AG20443 (cell line): ENCODE measurements at regions not wholly inside any gene's neighbourhood (a gene's known extent, or its start where the extent isn't known, plus 50 kb on each side); places are given as distances from the start of the nearest gene placed in this dataset.
A peak's percentile ranks its signal among the peaks of the same experiment; 100 is the strongest.

Experiments used
- DNase-seq: peaks from one replicate; pipeline ENCODE4 v3.0.0; 2012; ENCODE audit warnings: low spot score, mixed read lengths

DNA sequence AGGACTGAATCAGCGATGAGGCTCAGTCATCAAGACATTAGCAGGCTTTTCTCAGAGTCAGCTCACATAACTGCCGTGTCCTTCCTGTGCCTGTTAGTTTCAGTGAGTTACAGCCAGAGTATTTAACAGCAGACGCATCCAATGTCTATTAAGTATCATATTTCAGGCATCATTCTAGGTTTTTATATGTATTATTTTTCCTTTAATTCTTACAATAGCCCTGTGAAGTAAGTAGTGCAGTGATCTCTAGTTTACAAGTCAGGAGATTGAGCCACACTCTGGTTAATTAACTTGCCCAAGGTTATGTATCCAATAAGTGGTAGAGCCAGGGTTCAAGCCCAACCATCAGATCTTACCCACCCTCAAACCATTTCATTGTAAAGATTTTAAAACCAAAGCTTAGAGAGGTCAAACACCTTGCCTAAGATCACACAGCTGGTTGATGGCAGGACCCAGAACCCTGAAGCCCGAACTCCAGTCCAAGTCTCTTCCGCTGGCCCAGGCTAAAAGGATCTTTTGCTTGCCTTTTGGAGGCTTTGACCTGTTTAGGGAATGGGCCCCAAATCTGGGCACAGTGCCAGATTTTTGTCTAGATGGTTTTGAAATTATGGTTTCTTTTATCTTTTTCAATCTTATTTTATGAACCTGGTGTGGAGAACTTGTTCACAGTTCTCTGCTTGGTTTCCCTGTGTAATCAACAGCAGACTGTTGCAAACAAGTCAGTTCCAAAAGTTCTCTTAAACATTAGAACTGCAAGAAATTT is 261.2 kb upstream of the CLINT1 start:
- peak; percentile 33 for DNase-seq

DNA sequence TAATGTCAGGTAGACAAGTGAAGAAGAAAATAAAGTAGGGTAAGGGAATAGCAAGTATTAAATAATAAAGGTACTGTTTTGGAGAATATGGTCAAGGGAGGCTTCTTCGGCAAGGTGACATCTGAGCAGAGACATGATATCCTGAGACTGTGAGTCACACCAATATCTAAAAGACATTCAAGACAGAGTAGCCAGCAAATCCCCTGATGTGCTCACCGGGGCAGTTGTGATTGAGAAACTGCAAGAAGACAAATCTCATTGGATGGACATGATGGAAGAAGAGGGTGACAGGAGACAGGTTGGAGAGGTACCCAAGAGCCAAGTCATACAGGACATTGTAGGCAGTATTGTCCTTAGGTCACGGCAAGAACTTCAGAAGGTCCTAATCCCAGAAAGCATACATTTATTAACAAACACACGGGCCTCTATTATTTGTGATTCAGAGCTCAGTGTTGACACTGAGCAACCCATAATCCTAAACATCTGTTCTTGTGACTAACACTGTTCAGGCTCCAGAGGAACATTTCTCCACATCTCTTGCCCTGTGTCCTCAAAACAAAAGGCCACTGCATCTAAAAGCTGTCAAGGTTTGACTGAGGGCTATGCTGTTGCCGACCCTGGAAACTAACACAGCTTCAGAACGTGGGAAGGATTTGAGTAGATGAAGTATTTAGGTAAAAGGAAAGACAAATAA is 258.7 kb upstream of the CLINT1 start:
- DNase-seq: peak; percentile 56

DNA sequence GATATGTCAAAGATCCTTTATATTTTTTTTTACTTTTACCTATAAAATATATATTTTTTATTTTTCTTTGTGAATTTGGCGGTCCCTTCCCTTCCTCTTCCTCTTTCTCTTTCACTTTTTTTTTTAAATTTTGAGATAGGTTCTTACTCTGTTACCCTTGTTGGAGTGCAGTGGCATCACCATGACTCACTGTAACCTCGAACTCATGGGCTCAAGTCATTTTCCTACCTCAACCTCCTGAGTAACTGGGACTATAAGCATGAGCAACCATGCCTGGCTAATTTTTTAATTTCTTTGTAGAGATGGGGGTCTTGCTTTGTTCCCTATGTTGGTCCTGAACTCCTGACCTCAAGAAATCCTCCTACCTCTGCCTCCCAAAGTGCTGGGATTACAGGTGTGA is 258.0 kb upstream of the CLINT1 start:
- DNase-seq: no peak

DNA sequence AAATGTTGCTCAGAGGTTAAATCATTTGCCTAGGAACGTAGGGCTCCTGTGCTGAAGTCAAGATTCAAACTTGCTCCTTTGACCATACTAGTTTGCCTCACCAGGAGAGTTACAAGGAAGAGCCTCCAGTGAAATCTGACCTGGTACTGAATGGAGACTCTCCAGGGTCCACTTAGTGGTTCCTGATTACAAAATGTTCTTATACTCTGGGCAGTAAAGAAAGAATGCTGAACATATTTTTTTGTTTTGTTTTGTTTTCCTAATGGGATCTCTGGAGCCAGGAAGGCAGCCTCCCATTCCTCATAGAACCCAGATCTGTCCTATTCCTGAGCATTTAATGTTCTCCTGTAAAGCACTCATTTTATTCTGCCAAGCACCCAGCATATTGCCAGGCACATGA is 256.5 kb upstream of the CLINT1 start:
- DNase-seq: peak; percentile 34

DNA sequence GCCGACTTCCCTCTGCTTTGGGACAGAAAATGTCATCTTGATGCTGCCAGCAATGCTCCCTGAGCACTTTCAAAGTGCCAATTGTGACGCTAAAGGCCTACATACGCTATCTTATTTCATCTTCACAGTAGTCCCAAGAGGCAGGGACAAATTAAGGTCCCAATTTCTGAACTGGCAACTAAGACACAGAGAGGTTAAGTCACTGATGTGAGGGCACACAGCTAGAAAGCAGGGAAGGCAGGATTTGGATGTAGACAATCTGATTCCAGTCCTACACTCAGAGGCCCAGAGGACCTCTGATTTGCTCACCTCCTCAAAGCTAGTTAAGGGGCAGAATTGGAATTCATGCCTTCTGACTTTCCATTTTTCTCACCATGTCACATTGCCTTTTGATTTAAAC is 249.2 kb upstream of the CLINT1 start:
- DNase-seq: no peak

DNA sequence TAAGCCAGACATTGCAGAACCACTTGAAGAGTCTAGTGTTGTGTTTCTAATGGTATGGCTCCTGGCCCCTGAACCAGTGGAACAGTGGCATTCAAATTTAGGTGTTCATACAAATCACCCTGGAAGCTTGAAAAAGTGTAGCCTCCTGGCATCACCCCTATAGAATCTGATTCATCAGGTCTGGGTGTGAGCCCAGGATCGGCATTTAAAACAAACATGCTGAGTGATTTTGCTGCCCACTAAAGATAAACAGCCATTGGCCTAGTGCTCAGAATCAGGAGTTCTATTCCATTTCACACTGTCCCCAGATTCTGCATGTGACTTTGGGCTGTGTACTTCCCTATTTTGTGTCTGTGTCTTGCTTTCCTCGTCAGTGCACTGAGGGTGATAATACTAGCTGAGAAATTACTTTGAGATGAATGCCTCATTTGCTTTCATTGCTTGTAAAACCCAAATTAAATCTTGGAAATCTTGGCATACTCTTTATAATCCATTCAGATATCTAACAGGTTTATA is 241.5 kb upstream of the CLINT1 start:
- no peak for DNase-seq

DNA sequence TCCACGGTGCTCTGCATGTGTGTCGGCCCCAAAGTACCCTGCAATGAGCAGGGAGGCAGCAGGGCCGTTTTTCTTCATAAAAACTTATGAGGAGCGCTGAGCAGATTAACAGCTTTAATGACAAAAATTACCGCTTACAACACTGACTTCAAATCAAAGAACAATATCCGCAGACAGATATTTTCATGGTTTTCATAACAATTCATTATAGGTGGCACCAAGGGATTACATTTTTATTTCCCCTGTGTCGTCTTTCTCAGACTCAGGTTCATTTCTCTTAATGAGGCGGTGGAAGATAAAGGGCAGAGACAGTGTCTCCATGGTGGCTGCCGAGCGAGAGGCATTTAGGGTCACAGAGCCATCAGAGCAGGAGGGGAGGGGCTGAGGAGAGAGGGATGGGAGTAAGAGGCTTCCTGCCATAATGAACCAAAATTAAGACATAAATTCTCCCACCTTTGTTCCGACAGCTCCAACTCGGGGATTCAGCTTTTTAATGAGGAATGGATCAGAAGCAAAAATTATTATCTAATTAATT is 240.7 kb upstream of the CLINT1 start:
- no peak for DNase-seq

DNA sequence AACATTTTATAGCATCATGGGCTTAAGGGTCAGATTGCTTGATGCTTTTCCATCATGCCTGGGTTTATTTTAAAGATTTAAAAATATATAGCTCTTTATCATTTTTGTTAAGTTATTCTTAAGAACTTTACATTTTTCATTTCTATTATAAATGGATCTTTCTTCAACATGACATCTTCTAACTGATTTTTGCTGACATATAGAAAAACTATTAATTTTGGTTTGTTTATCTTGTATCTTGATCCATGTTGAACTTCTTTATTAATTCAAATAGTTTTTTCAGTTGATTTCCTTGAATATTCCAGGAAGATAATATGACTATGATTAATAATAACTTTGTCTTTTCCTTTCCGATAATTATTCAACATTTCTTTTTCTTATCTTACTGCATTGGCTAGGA is 237.9 kb upstream of the CLINT1 start:
- no peak for DNase-seq

DNA sequence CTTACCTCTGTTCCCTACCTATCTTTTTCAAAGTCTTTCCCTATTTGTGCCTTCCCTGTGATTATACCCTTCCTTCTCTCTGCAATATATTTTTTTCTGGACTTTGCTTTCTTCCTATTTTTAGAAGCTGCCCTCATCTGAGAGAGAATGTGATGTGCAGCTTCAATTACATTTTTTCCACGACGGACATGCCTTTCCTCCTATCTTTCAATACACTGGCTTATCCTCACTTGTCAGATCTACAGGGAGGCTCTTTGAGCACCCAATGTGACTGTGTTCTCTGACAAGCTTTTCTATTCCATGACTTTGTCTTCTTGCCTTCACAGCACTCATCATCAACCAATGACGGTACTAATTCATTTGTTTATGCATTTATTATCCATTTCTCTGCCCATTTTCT is 227.9 kb upstream of the CLINT1 start:
- no peak for DNase-seq

DNA sequence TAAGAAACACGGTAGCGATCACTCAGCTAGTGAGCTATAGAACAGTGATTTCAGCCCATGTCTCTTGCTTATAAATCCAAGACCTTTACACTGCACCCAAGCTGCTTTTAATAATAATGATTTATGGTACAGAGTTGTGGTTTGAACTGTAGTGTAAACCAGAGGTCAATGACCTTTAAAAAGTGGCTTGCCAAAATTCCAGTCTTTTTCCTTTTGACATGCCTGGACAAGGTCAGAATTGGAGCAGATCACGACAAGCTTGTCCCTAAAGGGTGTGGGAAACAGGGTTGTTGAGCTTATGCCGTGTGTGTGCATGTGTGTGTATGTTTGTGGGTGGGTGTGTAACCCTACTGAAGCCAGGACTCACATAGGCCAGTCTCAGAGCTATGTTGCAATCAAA is 225.3 kb upstream of the CLINT1 start:
- peak; percentile 15 for DNase-seq

DNA sequence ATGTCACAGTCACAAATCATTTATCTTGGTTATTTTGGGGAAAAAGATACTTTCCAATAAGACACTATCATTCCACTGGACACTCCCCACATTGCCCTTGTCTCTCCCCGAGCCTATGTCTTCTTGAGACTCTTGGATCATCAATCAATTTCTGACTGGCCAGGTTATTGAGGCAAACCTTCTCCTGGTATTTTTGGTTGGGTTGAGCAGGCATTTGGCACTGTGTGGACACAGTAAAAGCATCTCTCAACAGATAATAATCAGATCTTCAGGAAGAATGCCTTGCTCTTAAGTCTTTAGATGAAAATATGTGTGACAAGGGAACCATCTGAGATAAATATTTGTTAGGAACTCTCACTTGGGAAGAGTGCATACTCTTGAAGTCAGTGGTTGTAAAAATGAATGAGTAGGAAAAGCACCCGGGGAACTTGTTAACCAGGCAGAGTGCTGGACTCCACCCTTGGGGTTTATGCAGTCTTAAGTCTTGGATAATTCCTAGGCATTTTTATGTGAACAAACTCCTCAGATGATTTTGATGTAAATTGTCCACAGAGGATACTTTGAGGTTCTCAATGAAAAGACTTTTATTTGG is 223.8 kb upstream of the CLINT1 start:
- DNase-seq: no peak

DNA sequence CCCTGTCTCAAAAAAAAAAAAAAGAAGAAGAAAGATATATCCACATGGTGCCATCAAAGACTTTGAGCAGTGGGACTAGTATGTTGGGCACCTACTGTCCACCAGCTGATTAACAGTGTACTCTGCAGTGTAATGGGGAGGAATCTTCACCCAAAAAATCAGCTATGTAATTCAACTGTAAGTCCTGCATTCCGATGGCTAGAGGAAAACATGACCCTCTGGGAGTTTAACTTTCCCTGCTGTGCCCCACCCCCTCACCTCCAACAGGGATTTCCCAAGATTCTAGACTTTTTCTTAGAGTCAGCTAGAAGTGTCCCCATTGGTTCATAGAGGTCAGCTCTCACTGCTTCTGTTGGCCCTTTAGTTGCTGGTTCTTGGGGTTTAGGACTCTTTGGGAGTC is 221.2 kb upstream of the CLINT1 start:
- DNase-seq: no peak

DNA sequence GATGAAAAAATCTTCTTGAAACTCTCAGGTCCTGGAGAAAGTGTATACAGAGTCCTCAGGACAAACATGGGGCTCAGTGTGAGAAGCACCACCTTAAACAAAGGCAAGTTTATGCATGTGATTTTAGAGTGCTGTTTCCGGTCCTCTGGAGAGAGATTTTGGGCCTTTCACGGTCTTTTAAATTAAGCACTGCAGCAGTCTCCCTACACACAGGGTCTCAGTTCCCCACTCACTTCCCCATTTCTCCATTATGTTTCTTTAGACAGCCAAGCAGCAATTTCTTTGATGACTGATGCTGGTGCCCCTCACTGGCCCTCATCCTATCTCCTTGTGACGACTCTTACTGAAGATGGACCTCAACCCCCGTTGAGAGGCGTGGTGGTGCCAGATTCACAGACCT is 220.2 kb upstream of the CLINT1 start:
- DNase-seq: no peak

DNA sequence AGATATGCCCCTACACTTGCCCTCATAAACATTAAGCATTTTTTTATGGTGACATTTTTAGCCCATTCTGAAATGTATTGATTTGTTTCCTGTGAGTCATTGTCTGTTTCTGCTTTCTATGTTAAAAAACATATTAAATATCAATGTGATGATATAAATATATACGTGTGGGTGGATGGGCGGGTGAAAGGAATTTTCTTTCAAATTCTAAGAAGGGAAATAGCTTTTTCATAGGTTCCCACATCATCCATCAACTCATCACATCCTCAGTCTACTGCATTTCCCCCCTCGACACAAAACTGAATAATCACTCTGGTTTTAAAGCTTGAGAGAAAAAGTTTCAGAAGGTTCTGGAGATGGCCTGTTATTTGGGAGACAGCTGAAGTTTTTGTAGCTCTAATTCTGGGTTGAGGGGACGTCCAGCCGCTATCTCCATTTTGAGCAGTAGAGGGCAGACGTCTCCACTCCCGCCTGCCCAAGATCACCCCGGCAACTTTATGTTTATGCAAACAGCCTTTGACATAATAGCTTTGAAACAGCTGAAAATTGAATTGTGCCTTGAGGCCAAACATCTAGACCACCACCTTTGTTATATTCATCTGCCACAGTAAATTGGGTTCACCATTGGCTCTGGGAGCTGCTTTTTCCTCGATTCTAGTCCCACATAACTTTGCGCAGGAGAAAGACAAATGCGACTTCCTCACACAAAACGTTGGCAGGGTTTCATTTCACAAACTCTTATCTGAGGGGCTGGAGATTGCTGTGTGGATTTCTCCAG is 216.2 kb upstream of the CLINT1 start:
- DNase-seq: peak; percentile 89

DNA sequence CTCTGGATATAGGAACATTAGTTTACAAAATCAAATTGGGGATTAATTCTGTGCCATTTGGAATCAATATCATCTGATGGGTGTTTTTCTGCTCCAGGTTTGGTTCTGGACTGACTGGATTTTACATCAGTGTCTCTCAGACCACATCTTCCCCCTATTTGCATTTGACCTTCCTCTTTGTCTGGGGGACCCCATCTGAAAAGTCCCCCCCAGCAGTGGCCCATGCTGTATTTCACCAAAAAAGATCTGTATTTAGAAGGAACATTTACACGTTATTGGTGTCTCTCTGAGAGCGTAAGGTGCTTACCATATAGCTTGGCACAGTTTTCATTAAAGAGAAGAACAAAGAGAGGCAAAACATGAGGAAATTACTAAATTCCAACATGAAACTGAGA is 215.6 kb upstream of the CLINT1 start:
- DNase-seq: no peak

DNA sequence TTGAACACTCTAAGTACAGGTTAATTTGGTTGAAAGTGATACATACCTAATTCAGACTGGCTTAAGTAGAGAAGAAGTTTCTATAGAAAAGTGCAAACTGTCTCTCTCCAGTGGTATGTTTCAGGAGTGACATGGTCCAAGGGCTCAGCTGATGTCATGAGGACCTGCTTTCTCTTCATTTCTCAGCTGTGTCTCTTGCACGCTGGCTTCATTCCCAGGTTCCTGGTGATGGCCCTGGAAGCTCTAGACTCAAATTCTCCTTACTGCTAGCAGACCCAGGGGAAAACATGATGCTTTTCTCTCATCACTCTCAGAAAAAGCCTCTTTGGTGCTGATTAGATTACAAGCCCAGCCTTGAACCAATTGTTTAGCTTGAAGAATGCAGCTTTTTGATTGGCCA is 211.9 kb upstream of the CLINT1 start:
- no peak for DNase-seq

DNA sequence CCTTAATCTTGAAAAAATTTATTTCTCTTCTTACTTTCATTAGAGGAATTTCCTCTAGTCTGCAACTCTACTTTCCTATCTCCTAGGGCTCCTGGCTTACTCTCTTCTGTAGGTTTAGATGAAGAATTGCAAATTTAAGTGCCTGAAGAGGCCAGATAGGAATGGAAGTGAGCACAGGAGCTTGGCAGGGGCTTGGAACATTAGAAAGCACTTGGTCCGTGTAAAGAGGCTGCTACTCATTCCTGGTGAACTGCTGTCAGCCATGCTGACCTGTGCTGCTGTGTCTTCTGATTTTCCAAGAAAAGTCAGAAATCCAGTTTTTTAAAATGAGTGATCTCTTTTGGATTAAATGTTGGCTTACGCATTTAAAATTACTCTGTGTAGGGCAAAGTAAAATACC is 210.9 kb upstream of the CLINT1 start:
- no peak for DNase-seq

DNA sequence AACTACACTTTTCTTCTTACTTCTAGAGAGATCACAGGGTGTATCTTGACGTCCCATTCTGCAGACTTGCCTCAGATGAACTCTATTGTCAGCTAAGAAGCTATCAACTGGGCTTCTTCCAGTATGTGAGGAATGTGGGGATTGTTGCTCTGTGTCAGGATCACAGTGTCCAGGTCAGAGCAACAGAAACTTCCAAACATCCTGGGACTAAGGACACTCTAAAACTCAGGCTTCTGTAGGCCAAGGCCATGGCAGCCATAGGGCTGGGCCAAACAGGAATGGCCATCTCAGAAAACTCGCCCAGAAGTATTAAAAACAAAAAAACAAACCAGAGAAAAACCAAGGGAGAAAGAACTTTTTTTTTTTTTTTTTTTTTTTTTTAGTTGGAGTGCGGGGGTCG is 210.0 kb upstream of the CLINT1 start:
- no peak for DNase-seq

DNA sequence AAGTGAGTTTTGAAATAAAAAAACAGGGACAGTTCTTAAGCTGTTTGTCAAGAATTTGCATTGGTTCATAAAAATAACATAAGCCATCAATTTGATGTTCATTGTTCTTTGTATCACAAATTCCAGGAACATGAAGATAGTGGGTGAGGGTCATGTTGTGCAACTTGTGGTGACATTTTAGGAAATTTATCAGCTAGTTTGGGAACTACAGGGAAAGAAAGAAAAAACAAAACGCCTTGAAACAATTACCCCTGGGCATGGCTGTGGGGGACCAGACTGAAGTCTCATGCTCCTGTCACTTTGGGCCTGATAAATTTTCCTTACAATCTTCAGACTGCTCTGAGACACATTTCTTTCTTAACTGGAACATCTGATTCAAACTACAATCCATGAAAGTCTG is 207.1 kb upstream of the CLINT1 start:
- no peak for DNase-seq

DNA sequence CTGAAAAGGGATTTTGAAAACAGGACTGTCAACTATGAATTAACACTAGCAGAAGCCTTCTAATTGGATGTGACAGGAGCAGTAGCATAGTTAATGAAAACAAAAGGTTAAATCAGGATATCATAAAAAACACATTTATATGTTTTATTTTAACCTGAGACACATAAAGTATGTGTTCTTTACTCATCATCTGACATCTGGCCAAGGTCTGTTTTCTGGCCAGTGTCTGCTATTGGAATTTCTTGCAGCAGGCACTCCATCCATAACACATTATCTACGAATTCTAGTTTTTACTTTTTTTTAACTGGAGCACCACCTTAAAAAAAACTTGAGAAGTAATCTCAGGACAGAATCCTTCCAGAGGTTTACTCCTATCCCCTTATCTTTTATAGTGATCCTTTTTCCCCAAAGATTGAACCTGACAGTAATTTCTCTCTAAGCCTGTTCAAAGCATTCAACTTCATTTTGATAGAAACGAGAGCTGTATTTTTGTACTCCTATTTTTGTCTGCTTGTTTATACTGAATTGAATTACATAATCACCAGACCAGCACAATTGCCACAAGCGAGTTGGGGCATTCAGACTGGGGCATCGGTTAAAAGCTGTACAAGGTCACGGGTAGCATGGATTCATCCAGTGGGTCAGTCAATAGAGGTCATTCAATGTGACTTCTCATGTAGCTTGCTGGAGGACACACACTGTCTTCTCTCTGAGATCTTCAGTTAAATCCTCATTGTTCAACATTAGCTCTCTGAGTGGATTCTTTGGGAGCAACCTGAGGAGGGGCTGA is 205.6 kb upstream of the CLINT1 start:
- no peak for DNase-seq

DNA sequence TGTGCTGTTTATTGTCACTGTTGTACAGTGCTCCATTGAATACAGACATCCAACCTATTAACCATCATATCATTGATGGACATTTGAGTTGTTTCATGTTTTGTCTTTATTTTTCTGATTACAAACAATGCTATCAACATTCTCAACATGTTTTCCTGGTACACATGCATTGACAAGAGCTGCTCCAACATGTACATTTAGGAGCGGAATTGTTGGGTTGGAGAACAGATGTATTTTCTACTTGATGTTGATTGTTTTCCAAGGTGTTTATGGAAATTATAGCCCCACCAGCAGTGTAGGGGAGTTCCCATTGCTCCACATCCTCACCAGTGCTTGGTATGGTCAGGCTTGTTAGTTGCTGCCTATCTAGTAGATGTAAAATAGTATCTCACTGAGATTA is 204.1 kb upstream of the CLINT1 start:
- DNase-seq: no peak
